ENCODE measurements at regions not wholly inside any gene's neighbourhood (a gene's known extent, or its start where the extent isn't known, plus 50 kb on each side); places are given as distances from the start of the nearest gene placed in this dataset.

DNA sequence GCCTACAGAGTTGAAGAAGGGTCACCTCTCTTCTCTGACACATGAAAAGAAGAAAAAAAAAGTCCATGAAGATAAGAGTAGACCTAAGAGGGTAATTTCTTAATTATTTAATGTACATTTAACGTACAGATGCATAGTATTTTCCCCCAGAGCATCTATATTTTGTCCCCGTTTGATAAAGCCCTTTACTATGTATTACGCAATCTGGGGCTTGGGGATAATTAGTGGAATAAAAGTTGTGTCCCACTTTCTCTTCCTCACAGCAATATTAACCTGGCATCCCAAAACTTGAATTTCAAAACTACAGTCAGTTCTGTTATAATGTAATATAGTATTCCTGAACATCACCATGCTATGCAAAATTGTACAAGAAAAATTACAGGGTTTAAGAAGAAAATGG lies 254.1 kb downstream of the SUCLG1 start:
- H3K9me3 ChIP-seq (replicated peaks; ENCODE audit: insufficient read depth, low read length): no peaks in the 10 kb centered on the region
- 0 out of 2 replicates have a peak, but pooled peaks cover 1% of the 10 kb centered on the region for H3K9me2 ChIP-seq (replicated peaks; ENCODE audit: insufficient read depth, low read length)
- TF ChIP-seq EZH2 (optimal IDR thresholded peaks at IDR 0.05; ENCODE audit: low read depth, low read length) (no peak), EZH2phosphoT487 (IDR thresholded peaks at IDR 0.05; ENCODE audit: low read length) (no peak)
- TF ChIP-seq, protein P1, sequence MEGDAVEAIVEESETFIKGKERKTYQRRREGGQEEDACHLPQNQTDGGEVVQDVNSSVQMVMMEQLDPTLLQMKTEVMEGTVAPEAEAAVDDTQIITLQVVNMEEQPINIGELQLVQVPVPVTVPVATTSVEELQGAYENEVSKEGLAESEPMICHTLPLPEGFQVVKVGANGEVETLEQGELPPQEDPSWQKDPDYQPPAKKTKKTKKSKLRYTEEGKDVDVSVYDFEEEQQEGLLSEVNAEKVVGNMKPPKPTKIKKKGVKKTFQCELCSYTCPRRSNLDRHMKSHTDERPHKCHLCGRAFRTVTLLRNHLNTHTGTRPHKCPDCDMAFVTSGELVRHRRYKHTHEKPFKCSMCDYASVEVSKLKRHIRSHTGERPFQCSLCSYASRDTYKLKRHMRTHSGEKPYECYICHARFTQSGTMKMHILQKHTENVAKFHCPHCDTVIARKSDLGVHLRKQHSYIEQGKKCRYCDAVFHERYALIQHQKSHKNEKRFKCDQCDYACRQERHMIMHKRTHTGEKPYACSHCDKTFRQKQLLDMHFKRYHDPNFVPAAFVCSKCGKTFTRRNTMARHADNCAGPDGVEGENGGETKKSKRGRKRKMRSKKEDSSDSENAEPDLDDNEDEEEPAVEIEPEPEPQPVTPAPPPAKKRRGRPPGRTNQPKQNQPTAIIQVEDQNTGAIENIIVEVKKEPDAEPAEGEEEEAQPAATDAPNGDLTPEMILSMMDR (IDR thresholded peaks at IDR 0.05; ENCODE audit: low read length): no peak
- H3F3A ChIP-seq (ENCODE audit: insufficient read depth, low read length): no peaks in the 10 kb centered on the region
- H3K79me2 ChIP-seq (ENCODE audit: low read length): no peaks in the 10 kb centered on the region
- no peaks in the 10 kb centered on the region for H3K27me3 ChIP-seq (replicated peaks; ENCODE audit: insufficient read depth, low read length)
- H3K27ac ChIP-seq (ENCODE audit: low read length): no peak overlapping the region
- H3K4me3 ChIP-seq (ENCODE audit: low read length): no peak overlapping the region
- H3K4me1 ChIP-seq (ENCODE audit: low read length): no peaks in the 10 kb centered on the region
- H3K4me2 ChIP-seq (ENCODE audit: low read depth, low read length): no peak overlapping the region
- H2AFZ ChIP-seq (ENCODE audit: low read length): no peak overlapping the region
- no peaks in the 10 kb centered on the region for H4K20me1 ChIP-seq (ENCODE audit: insufficient read depth, low read length)
- no peaks in the 10 kb centered on the region for H3K36me3 ChIP-seq (replicated peaks; ENCODE audit: insufficient read depth, low read length)
- H3K9ac ChIP-seq (ENCODE audit: low read length): no peak overlapping the region
- no peak for DNase-seq

DNA sequence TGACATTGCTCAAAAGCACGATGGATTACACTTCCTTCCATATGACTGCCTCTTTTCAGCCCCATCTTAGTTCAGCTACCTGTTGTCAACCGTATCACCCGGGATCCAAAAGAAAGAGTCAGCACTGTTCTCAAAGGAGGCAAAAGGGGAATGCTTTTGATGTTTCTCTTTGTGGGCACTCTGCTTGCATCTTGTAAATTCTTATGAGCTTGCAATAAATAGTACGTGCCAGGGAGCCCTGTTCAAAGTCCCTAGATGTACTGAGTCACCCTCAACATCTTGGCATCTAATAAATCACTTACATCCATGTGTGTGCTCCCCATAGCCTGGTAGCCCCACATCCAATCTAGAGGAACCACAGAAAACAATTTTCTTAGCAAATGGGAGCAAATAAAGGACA lies 256.9 kb downstream of the SUCLG1 start:
- TF ChIP-seq EZH2phosphoT487 (IDR thresholded peaks at IDR 0.05; ENCODE audit: low read length) (no peak), EZH2 (optimal IDR thresholded peaks at IDR 0.05; ENCODE audit: low read depth, low read length) (no peak)
- TF ChIP-seq, protein P1 (IDR thresholded peaks at IDR 0.05; ENCODE audit: low read length): no peak

DNA sequence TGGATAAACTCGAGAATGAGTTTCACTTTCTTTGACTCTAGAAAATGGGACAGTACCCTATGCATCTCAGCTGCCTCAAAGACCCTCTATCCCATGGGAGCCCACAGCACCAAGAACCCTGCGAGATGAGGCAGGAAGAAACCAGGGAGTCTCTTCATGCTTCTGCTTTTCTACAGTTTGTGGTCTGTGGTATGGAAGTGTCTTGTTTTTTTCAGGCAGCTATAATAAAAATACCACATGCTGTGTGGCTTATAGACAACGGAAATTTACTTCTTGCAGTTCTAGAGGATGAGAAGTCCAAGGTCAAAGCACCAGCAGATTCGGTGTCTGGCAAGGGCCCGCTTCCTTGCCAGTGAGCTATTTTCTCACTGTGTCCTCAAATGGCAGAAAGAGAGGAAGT lies 257.9 kb downstream of the SUCLG1 start:
- no peaks in the 10 kb centered on the region for H3F3A ChIP-seq (ENCODE audit: insufficient read depth, low read length)
- DNase-seq: peak; percentile 15
- H3K9me3 ChIP-seq (replicated peaks; ENCODE audit: insufficient read depth, low read length): no peaks in the 10 kb centered on the region
- TF ChIP-seq EZH2 (optimal IDR thresholded peaks at IDR 0.05; ENCODE audit: low read depth, low read length) (no peak), EZH2phosphoT487 (IDR thresholded peaks at IDR 0.05; ENCODE audit: low read length) (no peak)
- TF ChIP-seq, protein P1 (IDR thresholded peaks at IDR 0.05; ENCODE audit: low read length): no peak
- H3K9ac ChIP-seq (ENCODE audit: low read length): no peak overlapping the region
- no peak overlapping the region for H3K4me3 ChIP-seq (ENCODE audit: low read length)
- H3K4me1 ChIP-seq (ENCODE audit: low read length): no peaks in the 10 kb centered on the region
- no peaks in the 10 kb centered on the region for H3K36me3 ChIP-seq (replicated peaks; ENCODE audit: insufficient read depth, low read length)
- H2AFZ ChIP-seq (ENCODE audit: low read length): no peak overlapping the region
- H4K20me1 ChIP-seq (ENCODE audit: insufficient read depth, low read length): no peaks in the 10 kb centered on the region
- H3K4me2 ChIP-seq (ENCODE audit: low read depth, low read length): no peak overlapping the region
- H3K27ac ChIP-seq (ENCODE audit: low read length): no peak overlapping the region
- no peaks in the 10 kb centered on the region for H3K79me2 ChIP-seq (ENCODE audit: low read length)
- no peaks in the 10 kb centered on the region for H3K9me2 ChIP-seq (replicated peaks; ENCODE audit: insufficient read depth, low read length)
- H3K27me3 ChIP-seq (replicated peaks; ENCODE audit: insufficient read depth, low read length): no peaks in the 10 kb centered on the region

More for the DNA sequence above, 256.9 kb downstream of the SUCLG1 start:
- Histone ChIP-seq H4K20me1 (ENCODE audit: insufficient read depth, low read length) (no peaks in the 10 kb centered on the region), H3K9me2 (replicated peaks; ENCODE audit: insufficient read depth, low read length) (no peaks in the 10 kb centered on the region), H3F3A (ENCODE audit: insufficient read depth, low read length) (no peaks in the 10 kb centered on the region), H3K79me2 (ENCODE audit: low read length) (no peaks in the 10 kb centered on the region), H3K4me2 (ENCODE audit: low read depth, low read length) (no peak overlapping the region), H3K9ac (ENCODE audit: low read length) (no peak overlapping the region), H3K27ac (ENCODE audit: low read length) (no peak overlapping the region), H3K4me3 (ENCODE audit: low read length) (no peak overlapping the region), H2AFZ (ENCODE audit: low read length) (no peak overlapping the region), H3K36me3 (replicated peaks; ENCODE audit: insufficient read depth, low read length) (no peaks in the 10 kb centered on the region), H3K9me3 (replicated peaks; ENCODE audit: insufficient read depth, low read length) (no peaks in the 10 kb centered on the region), H3K27me3 (replicated peaks; ENCODE audit: insufficient read depth, low read length) (no peaks in the 10 kb centered on the region), H3K4me1 (ENCODE audit: low read length) (no peaks in the 10 kb centered on the region)
- no peak for DNase-seq
